ENCODE measurements at regions not wholly inside any gene's neighbourhood (a gene's known extent, or its start where the extent isn't known, plus 50 kb on each side); places are given as distances from the start of the nearest gene placed in this dataset.

- DNase-seq (ENCODE audit: insufficient read length), result no peak
- TF ChIP-seq TAF1 (IDR thresholded peaks at IDR 0.05; ENCODE audit: borderline replicate concordance, low read depth, low read length), result no peak
- no peak for TF ChIP-seq POLR2AphosphoS5 (IDR thresholded peaks at IDR 0.05; ENCODE audit: low read depth, low read length)
- FAIRE-seq, result peak; percentile 69
These were observed 63.0 kb upstream of the SP4 start for GRCh38 chr7:21364801-21365271.

DNA sequence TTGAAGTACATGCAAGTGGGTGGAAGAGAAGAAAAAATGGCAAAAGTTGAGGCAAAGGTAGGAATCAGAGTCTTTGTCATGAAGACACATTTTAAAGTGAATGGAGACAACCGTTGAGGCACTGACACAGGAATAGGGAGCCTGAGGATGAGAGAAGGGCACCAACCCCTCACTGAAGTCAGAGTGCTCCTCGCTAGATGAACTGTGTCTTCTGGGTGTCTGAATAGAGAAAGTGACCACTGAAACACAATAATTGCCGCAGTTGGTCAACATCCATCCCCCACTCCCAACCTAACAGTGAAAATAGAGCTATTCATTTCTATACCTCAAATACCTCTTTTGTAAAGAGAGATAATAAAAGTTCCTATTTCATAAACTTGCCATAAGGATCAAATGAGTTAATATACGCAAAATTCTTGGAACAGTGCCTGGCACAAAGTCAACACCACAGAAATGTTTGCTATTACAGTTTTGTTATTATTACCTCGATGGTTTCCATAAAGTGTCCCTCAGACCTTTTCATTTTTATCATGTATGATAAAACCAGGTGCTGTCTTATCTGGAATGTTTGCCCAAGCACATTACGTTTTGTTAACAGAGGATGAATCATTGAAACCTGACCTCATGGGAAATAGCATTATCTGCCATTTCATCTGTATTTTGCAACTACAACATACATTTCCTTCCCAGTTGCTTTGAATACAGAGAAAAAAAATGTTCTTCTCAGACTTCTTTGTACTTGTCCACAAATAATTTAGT lies 61.8 kb upstream of the SP4 start:
- no peak for DNase-seq (ENCODE audit: insufficient read length)
- no peak for TF ChIP-seq TAF1 (IDR thresholded peaks at IDR 0.05; ENCODE audit: borderline replicate concordance, low read depth, low read length)
- no peak for TF ChIP-seq POLR2A (IDR thresholded peaks at IDR 0.05; ENCODE audit: low read depth, low read length)
- no peak for TF ChIP-seq POLR2AphosphoS5 (IDR thresholded peaks at IDR 0.05; ENCODE audit: low read depth, low read length)
- peak; percentile 57 for FAIRE-seq

DNA sequence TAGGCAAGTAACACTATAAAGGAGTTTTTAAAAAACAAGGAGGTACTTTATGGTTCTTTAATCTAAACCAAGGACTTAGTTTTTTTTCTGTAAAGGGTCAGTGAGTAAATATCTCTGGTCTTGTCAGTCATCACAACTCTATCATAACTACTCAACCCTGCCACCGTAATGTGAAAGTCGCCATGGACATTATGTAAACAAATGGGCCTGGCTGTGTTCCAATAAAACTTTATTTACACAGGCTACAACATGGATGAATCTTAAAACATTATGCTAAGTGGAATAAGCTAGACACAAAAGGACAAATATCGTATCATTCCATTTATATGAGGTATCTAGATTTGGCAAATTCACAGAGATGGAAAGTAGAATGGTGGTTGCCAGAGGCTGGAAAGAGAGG lies 60.8 kb upstream of the SP4 start:
- FAIRE-seq, result no peak
- TF ChIP-seq TAF1 (IDR thresholded peaks at IDR 0.05; ENCODE audit: borderline replicate concordance, low read depth, low read length), result no peak
- no peak for TF ChIP-seq POLR2A (IDR thresholded peaks at IDR 0.05; ENCODE audit: low read depth, low read length)
- no peak for TF ChIP-seq POLR2AphosphoS5 (IDR thresholded peaks at IDR 0.05; ENCODE audit: low read depth, low read length)
- DNase-seq (ENCODE audit: insufficient read length), result no peak

DNA sequence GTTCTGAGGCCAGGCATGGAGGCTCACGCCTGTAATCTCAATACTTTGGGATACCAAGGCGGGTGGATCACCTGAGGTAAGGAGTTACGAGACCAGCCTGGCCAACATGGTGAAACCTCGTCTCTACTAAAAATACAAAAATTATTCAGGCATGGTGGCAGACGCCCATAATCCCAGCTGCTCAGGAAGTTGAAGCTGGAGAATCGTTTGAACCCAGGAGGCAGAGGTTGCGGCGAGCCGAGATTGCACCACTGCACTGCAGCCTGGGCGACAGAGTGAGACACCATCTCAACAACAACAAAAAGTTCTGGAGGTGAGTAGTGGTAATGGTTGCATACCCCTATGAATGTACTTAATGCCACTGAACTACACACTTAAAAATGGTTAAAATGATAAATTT lies 60.3 kb upstream of the SP4 start:
- FAIRE-seq, result no peak
- TF ChIP-seq TAF1 (IDR thresholded peaks at IDR 0.05; ENCODE audit: borderline replicate concordance, low read depth, low read length), result no peak
- no peak for TF ChIP-seq POLR2AphosphoS5 (IDR thresholded peaks at IDR 0.05; ENCODE audit: low read depth, low read length)
- no peak for TF ChIP-seq POLR2A (IDR thresholded peaks at IDR 0.05; ENCODE audit: low read depth, low read length)
- no peak for DNase-seq (ENCODE audit: insufficient read length)

GRCh38 chr7:21368317-21368716 lies 59.6 kb upstream of the SP4 start:
- FAIRE-seq (no peak), DNase-seq (ENCODE audit: insufficient read length) (no peak)
- TF ChIP-seq POLR2A (IDR thresholded peaks at IDR 0.05; ENCODE audit: low read depth, low read length) (no peak), TAF1 (IDR thresholded peaks at IDR 0.05; ENCODE audit: borderline replicate concordance, low read depth, low read length) (no peak), POLR2AphosphoS5 (IDR thresholded peaks at IDR 0.05; ENCODE audit: low read depth, low read length) (no peak)

DNA sequence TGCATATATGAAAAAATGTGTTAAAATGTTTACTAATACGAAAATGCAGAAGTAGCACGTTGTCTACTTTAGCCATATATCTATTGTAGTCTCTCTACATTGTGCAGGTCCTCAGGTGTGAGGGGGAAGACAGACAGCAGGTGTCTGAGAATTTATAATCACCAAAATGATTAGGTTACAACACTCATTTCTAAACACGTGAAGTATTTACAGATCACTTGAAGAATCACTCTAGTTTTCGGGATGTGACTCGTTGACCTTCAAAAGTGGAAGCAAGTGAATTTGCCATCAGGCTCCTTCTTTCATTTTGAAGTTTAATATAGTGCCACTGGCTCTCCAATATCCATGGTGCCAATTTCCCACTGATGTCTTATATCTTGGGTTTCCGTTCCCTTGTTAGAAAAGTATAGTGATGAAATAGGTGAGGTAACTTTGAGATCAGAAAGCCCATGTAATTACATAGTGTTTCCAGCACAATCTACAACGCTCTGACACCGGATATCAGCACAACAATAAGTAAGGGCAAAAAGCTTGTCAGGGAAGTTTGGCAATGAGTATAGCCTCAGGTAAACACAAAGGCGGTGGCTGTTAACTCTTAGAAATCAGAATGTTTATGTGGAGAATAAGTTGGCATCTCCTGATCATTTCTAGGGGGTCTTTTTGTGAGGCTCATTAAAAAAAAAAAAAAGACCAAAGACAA lies 57.5 kb upstream of the SP4 start:
- FAIRE-seq (no peak), DNase-seq (ENCODE audit: insufficient read length) (no peak)
- TF ChIP-seq POLR2AphosphoS5 (IDR thresholded peaks at IDR 0.05; ENCODE audit: low read depth, low read length) (no peak), TAF1 (IDR thresholded peaks at IDR 0.05; ENCODE audit: borderline replicate concordance, low read depth, low read length) (no peak), POLR2A (IDR thresholded peaks at IDR 0.05; ENCODE audit: low read depth, low read length) (no peak)

GRCh38 chr7:21371360-21371759 lies 56.5 kb upstream of the SP4 start:
- FAIRE-seq (no peak), DNase-seq (ENCODE audit: insufficient read length) (no peak)
- TF ChIP-seq POLR2AphosphoS5 (IDR thresholded peaks at IDR 0.05; ENCODE audit: low read depth, low read length) (no peak), TAF1 (IDR thresholded peaks at IDR 0.05; ENCODE audit: borderline replicate concordance, low read depth, low read length) (no peak), POLR2A (IDR thresholded peaks at IDR 0.05; ENCODE audit: low read depth, low read length) (no peak)

GRCh38 chr7:21373031-21373430 lies 54.9 kb upstream of the SP4 start:
- no peak for DNase-seq (ENCODE audit: insufficient read length)
- no peak for FAIRE-seq
- TF ChIP-seq POLR2AphosphoS5 (IDR thresholded peaks at IDR 0.05; ENCODE audit: low read depth, low read length) (no peak), TAF1 (IDR thresholded peaks at IDR 0.05; ENCODE audit: borderline replicate concordance, low read depth, low read length) (no peak), POLR2A (IDR thresholded peaks at IDR 0.05; ENCODE audit: low read depth, low read length) (no peak)

- FAIRE-seq (no peak), DNase-seq (ENCODE audit: insufficient read length) (no peak)
- TF ChIP-seq POLR2AphosphoS5 (IDR thresholded peaks at IDR 0.05; ENCODE audit: low read depth, low read length) (no peak), TAF1 (IDR thresholded peaks at IDR 0.05; ENCODE audit: borderline replicate concordance, low read depth, low read length) (no peak), POLR2A (IDR thresholded peaks at IDR 0.05; ENCODE audit: low read depth, low read length) (no peak)
These were observed 53.7 kb upstream of the SP4 start for GRCh38 chr7:21374134-21374533.

DNA sequence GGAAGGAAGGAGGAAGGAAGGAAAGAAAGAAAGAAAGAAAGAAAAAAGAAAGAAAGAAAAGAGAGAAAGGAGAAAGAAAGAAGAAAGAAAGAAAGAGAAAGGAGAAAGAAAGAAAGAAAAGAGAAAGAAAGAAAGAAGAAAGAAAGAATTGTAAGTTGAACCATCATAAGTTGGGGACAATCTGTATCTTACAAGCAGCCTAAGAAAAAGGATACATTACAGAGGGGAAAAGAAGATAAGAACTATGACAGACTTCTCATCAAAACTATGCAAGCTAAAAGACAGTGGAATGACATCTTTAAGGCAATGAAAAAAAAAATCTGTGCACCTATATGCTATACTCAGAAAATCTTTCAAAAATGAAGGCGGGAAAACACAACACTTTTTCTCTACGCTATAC lies 50.3 kb upstream of the SP4 start:
- DNase-seq (ENCODE audit: insufficient read length), result no peak
- TF ChIP-seq POLR2A (IDR thresholded peaks at IDR 0.05; ENCODE audit: low read depth, low read length) (no peak), POLR2AphosphoS5 (IDR thresholded peaks at IDR 0.05; ENCODE audit: low read depth, low read length) (no peak), TAF1 (IDR thresholded peaks at IDR 0.05; ENCODE audit: borderline replicate concordance, low read depth, low read length) (no peak)
- no peak for FAIRE-seq
